Lower leg skin (tissue), 4 donors: ENCODE measurements at regions not wholly inside any gene's neighbourhood (a gene's known extent, or its start where the extent isn't known, plus 50 kb on each side); places are given as distances from the start of the nearest gene placed in this dataset.

Experiments
- DNase-seq, 2 donors: peaks; one replicate each; pipeline ENCODE4 v3.0.0-alpha.2; 2019; ENCODE audit warnings: low spot score in 2 of 2
- H3K4me3 ChIP-seq: fragments of 200-600 bp; sonication (generic); 2 replicates; pipeline ENCODE4 v1.5.1; 2017; ENCODE audit warnings: mild to moderate bottlenecking, low read depth; ENCODE audit not compliant: poor library complexity, severe bottlenecking
- POLR2A ChIP-seq, 2 donors: fragments of 450-650 bp; IDR thresholded peaks; one replicate each; pipeline ENCODE4 v1.6.1; 2016 to 2017; ENCODE audit warnings: antibody characterized with exemption in 2 of 2, mild to moderate bottlenecking in 1 of 2, moderate library complexity in 1 of 2
- WGBS, 2 donors: methylation state at CpG; one replicate each; pipeline ENCODE4 v1.1.5; 2018; 5-methylcytosine and 5-hydroxymethylcytosine counted together
- intact Hi-C: fragments of 100-400 bp; cut with DNase I; formaldehyde crosslinking; loops from one replicate; pipeline ENCODE4 v1.15.0; 2023; ENCODE audit warnings: low total_unique reads
- TF ChIP-seq, protein P1 (sequence below), 3 donors: fragments of 450-650 bp; IDR thresholded peaks; one replicate each; pipeline ENCODE4 v1.5.1; 2016; ENCODE audit warnings: antibody characterized with exemption in 3 of 3, mild to moderate bottlenecking in 3 of 3, moderate library complexity in 2 of 3

DNA sequence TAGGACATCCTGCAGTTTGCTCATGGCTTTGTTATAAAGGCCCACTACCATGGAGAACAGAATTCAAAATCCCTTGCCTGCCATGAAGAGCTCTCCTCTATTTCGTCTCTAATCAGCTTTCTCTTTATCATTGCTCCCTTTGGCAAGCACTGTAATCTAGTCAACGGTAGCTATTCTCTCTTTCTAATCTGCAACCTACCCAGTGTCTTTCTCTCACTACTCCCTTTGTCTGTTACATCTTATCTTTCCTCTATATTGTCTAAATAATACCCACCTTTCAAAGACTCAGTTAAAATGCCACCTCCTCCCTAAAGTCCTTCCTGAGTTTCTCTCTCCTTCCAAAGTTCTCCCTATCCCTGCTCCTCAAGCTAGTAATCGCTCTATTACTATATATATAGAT is 108.1 kb downstream of the FZD1 start:
- TF ChIP-seq, protein P1, sequence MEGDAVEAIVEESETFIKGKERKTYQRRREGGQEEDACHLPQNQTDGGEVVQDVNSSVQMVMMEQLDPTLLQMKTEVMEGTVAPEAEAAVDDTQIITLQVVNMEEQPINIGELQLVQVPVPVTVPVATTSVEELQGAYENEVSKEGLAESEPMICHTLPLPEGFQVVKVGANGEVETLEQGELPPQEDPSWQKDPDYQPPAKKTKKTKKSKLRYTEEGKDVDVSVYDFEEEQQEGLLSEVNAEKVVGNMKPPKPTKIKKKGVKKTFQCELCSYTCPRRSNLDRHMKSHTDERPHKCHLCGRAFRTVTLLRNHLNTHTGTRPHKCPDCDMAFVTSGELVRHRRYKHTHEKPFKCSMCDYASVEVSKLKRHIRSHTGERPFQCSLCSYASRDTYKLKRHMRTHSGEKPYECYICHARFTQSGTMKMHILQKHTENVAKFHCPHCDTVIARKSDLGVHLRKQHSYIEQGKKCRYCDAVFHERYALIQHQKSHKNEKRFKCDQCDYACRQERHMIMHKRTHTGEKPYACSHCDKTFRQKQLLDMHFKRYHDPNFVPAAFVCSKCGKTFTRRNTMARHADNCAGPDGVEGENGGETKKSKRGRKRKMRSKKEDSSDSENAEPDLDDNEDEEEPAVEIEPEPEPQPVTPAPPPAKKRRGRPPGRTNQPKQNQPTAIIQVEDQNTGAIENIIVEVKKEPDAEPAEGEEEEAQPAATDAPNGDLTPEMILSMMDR (IDR thresholded peaks at IDR 0.05), result no peak
- no peak for TF ChIP-seq POLR2A (IDR thresholded peaks at IDR 0.05)
- 89 to 94% methylated on average over 3 of the region's 3 CpGs for WGBS, 2 donors
- intact Hi-C loops, result no loop called here
- DNase-seq, result no peak
- H3K4me3 ChIP-seq, result no peak overlapping the region

DNA sequence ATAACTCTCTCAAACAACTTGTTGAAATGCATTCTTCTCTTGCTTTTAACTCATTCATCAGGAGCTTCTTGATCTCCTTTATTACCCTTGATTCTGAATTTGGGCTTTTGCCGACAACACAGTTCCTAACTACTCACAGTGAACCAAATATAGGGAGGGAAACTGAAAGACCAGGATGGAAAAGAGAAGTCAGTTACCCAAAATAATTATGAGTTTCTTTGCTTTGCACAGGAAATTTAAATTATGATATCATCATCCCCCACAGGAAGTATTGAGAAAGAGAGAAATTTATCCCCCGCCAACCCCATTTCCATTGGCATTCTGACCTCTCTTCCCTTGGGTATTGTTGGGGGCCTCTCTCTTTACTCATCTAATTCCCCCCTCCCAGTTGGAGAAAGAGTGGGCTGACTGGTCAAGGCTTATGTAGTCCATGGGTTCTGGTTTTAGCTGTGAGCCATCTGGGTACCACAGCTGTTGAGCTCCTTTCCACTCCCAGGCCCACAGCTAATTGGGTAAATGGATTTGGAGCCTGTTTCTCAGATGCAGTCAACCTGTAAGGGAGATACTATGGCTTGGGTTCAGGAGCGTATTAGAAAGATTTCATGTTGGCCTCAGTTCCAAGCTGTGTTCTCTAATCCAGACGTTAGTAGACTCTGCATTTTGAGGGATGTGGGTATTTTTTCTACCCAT is 109.0 kb downstream of the FZD1 start:
- DNase-seq, result no peak
- 63 to 75% methylated on average over 4 of the region's 4 CpGs for WGBS, 2 donors

DNA sequence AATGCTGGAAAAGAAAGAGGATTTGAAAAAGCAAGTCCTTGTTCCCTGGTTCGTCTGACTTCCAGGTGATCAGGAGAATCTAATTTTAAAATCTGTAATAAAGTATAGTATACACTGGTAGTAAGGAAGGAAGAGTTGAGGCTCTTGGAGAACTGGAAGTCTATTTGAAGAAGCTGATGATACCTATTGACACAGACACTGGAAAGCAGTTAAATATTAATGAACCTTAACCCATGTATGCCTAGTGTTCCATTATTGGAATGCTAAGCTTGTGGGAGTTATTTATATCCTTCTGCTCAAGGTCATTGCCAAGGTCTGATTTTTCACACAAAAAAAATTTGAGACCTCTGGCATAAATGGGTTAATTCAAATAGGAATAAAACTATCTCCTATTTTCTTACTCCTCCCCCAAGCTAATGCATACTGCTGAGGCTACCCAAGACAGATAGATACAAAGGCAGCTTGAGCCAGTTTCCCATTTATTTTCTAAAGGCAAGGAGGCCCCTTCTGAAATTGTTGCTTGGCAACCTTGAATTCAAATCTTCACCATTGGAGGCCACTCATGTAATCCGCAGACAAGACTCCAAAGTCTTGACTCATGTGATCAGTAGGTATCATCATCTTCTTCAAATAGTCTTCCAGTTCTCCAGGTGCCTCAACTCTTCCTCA is 110.2 kb downstream of the FZD1 start:
- no peak overlapping the region for H3K4me3 ChIP-seq
- 85 to 96% methylated on average over 2 of the region's 2 CpGs for WGBS, 2 donors
- no peak for DNase-seq
- TF ChIP-seq, protein P1 (IDR thresholded peaks at IDR 0.05), result no peak
- intact Hi-C loops, result no loop called here

More for the DNA sequence above, 109.0 kb downstream of the FZD1 start:
- TF ChIP-seq POLR2A (IDR thresholded peaks at IDR 0.05), result no peak
- TF ChIP-seq, protein P1 (IDR thresholded peaks at IDR 0.05), result no peak
- H3K4me3 ChIP-seq, result no peak overlapping the region
- intact Hi-C loops, result no loop called here

DNA sequence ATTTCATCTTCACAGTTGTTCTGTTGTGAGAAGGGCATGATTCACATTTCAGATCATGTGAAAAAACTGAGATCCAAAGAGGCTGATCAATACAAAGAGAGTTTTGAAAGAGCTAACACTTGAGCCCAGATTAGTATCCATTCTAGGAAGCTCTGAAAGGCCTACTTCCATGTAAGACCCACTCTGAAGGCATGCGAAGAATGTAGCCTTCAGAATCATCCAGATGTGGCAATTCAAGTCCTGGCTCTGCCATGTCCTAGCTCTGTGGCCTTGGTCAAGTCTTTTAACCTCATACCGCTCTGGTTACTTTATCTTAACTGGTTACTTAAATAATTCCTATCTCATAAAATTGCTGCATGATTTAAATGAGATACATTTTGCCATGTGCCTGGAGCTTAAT is 111.1 kb downstream of the FZD1 start:
- intact Hi-C loops, result no loop called here
- H3K4me3 ChIP-seq, result no peak overlapping the region
- WGBS, 2 donors, result 92 to 94% methylated on average over 2 of the region's 2 CpGs
- no peak for TF ChIP-seq POLR2A (IDR thresholded peaks at IDR 0.05)
- TF ChIP-seq, protein P1 (IDR thresholded peaks at IDR 0.05), result no peak
- no peak for DNase-seq

DNA sequence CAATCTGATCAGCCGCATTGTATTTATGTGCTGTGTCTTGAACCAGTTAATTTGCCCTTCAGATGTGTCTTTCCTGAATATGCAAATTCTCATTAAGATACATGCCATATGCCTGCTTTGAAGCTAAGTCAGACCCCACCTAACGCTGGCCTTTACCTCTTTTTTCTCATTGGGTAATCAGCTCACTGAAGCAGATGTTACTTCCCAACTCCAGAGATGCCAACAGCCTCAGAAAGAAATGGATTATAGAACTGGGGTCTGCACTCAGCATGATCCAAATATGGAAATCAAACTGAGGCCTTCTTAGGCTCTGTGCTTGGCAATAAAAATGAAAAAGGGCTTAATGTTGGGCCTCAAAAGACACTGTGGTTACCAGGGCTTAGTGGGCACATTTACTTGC is 113.9 kb downstream of the FZD1 start:
- TF ChIP-seq, protein P1 (IDR thresholded peaks at IDR 0.05), result no peak
- no peak for TF ChIP-seq POLR2A (IDR thresholded peaks at IDR 0.05)
- intact Hi-C loops, result no loop called here
- WGBS, 2 donors, result 87% methylated on average over 2 of the region's 2 CpGs
- H3K4me3 ChIP-seq, result no peak overlapping the region
- DNase-seq, result no peak
